Activated T-helper 17 cell treated with anti-CD3 and anti-CD28 coated beads, Interleukin-2, amount 50 U/mL, for 72 hours (primary cell): ENCODE measurements at regions not wholly inside any gene's neighbourhood (a gene's known extent, or its start where the extent isn't known, plus 50 kb on each side); places are given as distances from the start of the nearest gene placed in this dataset.
"Not testable (repeated sequence)": the region's sequence is repeated elsewhere in the genome, so short reads cannot be mapped to it uniquely, and the experiment has no call there.

Source experiments
- ATAC-seq: fragments of 150-1000 bp; cut with Tn5 transposase; replicated peaks from 2 replicates; pipeline ENCODE4 v1.10.0; 2021; ENCODE audit warnings: mild to moderate bottlenecking, moderate library complexity
- H3K27ac Mint-ChIP-seq: one replicate; pipeline ENCODE4 v1.8.0; 2022; ENCODE audit warnings: mixed read lengths
- H3K27me3 Mint-ChIP-seq: one replicate; pipeline ENCODE4 v1.8.0; 2022; ENCODE audit warnings: mixed read lengths
- H3K36me3 Mint-ChIP-seq: one replicate; pipeline ENCODE4 v1.8.0; 2022; ENCODE audit warnings: low read depth, mild to moderate bottlenecking, mixed read lengths
- H3K4me1 Mint-ChIP-seq: one replicate; pipeline ENCODE4 v1.8.0; 2022; ENCODE audit warnings: mixed read lengths
- H3K4me3 Mint-ChIP-seq: one replicate; pipeline ENCODE4 v1.8.0; 2022; ENCODE audit warnings: mild to moderate bottlenecking, mixed read lengths
- H3K9me3 Mint-ChIP-seq: one replicate; pipeline ENCODE4 v1.8.0; 2022; ENCODE audit warnings: mixed read lengths

- H3K4me1 Mint-ChIP-seq, H3K4me3 Mint-ChIP-seq, H3K36me3 Mint-ChIP-seq, ATAC-seq, H3K27me3 Mint-ChIP-seq, H3K9me3 Mint-ChIP-seq, H3K27ac Mint-ChIP-seq: not testable (repeated sequence)
Observed at GRCh38 chr2:183975676-183976075, 622.7 kb upstream of the ZNF804A start.

GRCh38 chr2:183984871-183985270 lies 613.5 kb upstream of the ZNF804A start:
- Mint-ChIP-seq H3K4me1 (no peaks in the 10 kb centered on the region), H3K27ac (no peak overlapping the region), H3K9me3 (peaks cover 8% of the 10 kb centered on the region), H3K4me3 (no peak overlapping the region), H3K27me3 (no peaks in the 10 kb centered on the region), H3K36me3 (no peaks in the 10 kb centered on the region)
- ATAC-seq: no peak

- H3K27ac Mint-ChIP-seq: no peak overlapping the region
- no peaks in the 10 kb centered on the region for H3K4me1 Mint-ChIP-seq
- no peak overlapping the region for H3K4me3 Mint-ChIP-seq
- no peaks in the 10 kb centered on the region for H3K27me3 Mint-ChIP-seq
- no peaks in the 10 kb centered on the region for H3K36me3 Mint-ChIP-seq
- peaks cover 16% of the 10 kb centered on the region for H3K9me3 Mint-ChIP-seq
- ATAC-seq: no peak
Observed at GRCh38 chr2:183991968-183992367, 606.4 kb upstream of the ZNF804A start.

GRCh38 chr2:183993052-183993451 lies 605.3 kb upstream of the ZNF804A start:
- H3K36me3 Mint-ChIP-seq: no peaks in the 10 kb centered on the region
- H3K4me1 Mint-ChIP-seq: no peaks in the 10 kb centered on the region
- H3K4me3 Mint-ChIP-seq: no peak overlapping the region
- H3K9me3 Mint-ChIP-seq: peaks cover 16% of the 10 kb centered on the region
- no peaks in the 10 kb centered on the region for H3K27me3 Mint-ChIP-seq
- H3K27ac Mint-ChIP-seq: no peak overlapping the region
- ATAC-seq: no peak

GRCh38 chr2:183995632-183996031 lies 602.7 kb upstream of the ZNF804A start:
- Mint-ChIP-seq H3K4me3 (no peak overlapping the region), H3K9me3 (peaks cover 8% of the 10 kb centered on the region), H3K4me1 (no peaks in the 10 kb centered on the region), H3K27me3 (no peaks in the 10 kb centered on the region), H3K27ac (no peak overlapping the region), H3K36me3 (no peaks in the 10 kb centered on the region)
- ATAC-seq: no peak

- Mint-ChIP-seq H3K9me3 (peaks cover 4% of the 10 kb centered on the region), H3K27ac (no peak overlapping the region), H3K4me1 (no peaks in the 10 kb centered on the region), H3K36me3 (no peaks in the 10 kb centered on the region), H3K4me3 (no peak overlapping the region), H3K27me3 (no peaks in the 10 kb centered on the region)
- ATAC-seq: no peak
Observed at GRCh38 chr2:183996825-183997793, 601.2 kb upstream of the ZNF804A start.

- Mint-ChIP-seq H3K4me3 (no peak overlapping the region), H3K36me3 (no peaks in the 10 kb centered on the region), H3K27me3 (no peaks in the 10 kb centered on the region), H3K9me3 (no peaks in the 10 kb centered on the region), H3K27ac (no peak overlapping the region), H3K4me1 (no peaks in the 10 kb centered on the region)
- ATAC-seq: no peak
Observed at GRCh38 chr2:183998041-183998796, 600.1 kb upstream of the ZNF804A start.

- Mint-ChIP-seq H3K4me3 (no peak overlapping the region), H3K4me1 (no peaks in the 10 kb centered on the region), H3K9me3 (no peaks in the 10 kb centered on the region), H3K27ac (no peak overlapping the region), H3K27me3 (no peaks in the 10 kb centered on the region), H3K36me3 (no peaks in the 10 kb centered on the region)
- ATAC-seq: no peak
Observed at GRCh38 chr2:183998797-183999190, 599.5 kb upstream of the ZNF804A start.

GRCh38 chr2:184004289-184004947 lies 593.9 kb upstream of the ZNF804A start:
- H3K9me3 Mint-ChIP-seq: peaks cover 4% of the 10 kb centered on the region
- no peak overlapping the region for H3K4me3 Mint-ChIP-seq
- ATAC-seq: no peak
- H3K36me3 Mint-ChIP-seq: no peaks in the 10 kb centered on the region
- H3K27me3 Mint-ChIP-seq: no peaks in the 10 kb centered on the region
- H3K4me1 Mint-ChIP-seq: no peaks in the 10 kb centered on the region
- no peak overlapping the region for H3K27ac Mint-ChIP-seq

- H3K36me3 Mint-ChIP-seq: no peaks in the 10 kb centered on the region
- no peaks in the 10 kb centered on the region for H3K27me3 Mint-ChIP-seq
- H3K27ac Mint-ChIP-seq: no peak overlapping the region
- no peaks in the 10 kb centered on the region for H3K4me1 Mint-ChIP-seq
- H3K9me3 Mint-ChIP-seq: peaks cover 4% of the 10 kb centered on the region
- no peak for ATAC-seq
- no peak overlapping the region for H3K4me3 Mint-ChIP-seq
Observed at GRCh38 chr2:184004948-184005672, 593.2 kb upstream of the ZNF804A start.

- H3K9me3 Mint-ChIP-seq: peaks cover 4% of the 10 kb centered on the region
- H3K4me1 Mint-ChIP-seq: no peaks in the 10 kb centered on the region
- H3K27ac Mint-ChIP-seq: no peak overlapping the region
- ATAC-seq: no peak
- H3K36me3 Mint-ChIP-seq: no peaks in the 10 kb centered on the region
- no peak overlapping the region for H3K4me3 Mint-ChIP-seq
- H3K27me3 Mint-ChIP-seq: no peaks in the 10 kb centered on the region
Observed at GRCh38 chr2:184006998-184007397, 591.3 kb upstream of the ZNF804A start.

GRCh38 chr2:184026961-184027360 lies 571.4 kb upstream of the ZNF804A start:
- Mint-ChIP-seq H3K4me1 (no peaks in the 10 kb centered on the region), H3K27me3 (no peaks in the 10 kb centered on the region), H3K4me3 (no peak overlapping the region), H3K36me3 (no peaks in the 10 kb centered on the region), H3K9me3 (peaks cover 15% of the 10 kb centered on the region), H3K27ac (no peak overlapping the region)
- no peak for ATAC-seq

- Mint-ChIP-seq H3K27me3 (no peaks in the 10 kb centered on the region), H3K27ac (no peak overlapping the region), H3K36me3 (no peaks in the 10 kb centered on the region), H3K4me3 (no peak overlapping the region), H3K4me1 (no peaks in the 10 kb centered on the region), H3K9me3 (peaks cover 4% of the 10 kb centered on the region)
- ATAC-seq: no peak
Observed at GRCh38 chr2:184030245-184030644, 568.1 kb upstream of the ZNF804A start.

- Mint-ChIP-seq H3K4me3 (no peak overlapping the region), H3K9me3 (peaks cover 4% of the 10 kb centered on the region), H3K4me1 (no peaks in the 10 kb centered on the region), H3K27ac (no peak overlapping the region), H3K36me3 (no peaks in the 10 kb centered on the region), H3K27me3 (no peaks in the 10 kb centered on the region)
- ATAC-seq: no peak
Observed at GRCh38 chr2:184030989-184031388, 567.3 kb upstream of the ZNF804A start.
